BLaER1 treated with 17β-estradiol and CSF1 and Interleukin-3, amounts not matched to agents 10 nM and 100 nM (cell line): ENCODE measurements at regions not wholly inside any gene's neighbourhood (a gene's known extent, or its start where the extent isn't known, plus 50 kb on each side); places are given as distances from the start of the nearest gene placed in this dataset.
A peak's percentile ranks its signal among the peaks of the same experiment; 100 is the strongest.

Source experiments
- H3K27ac ChIP-seq, 11 experiments: shearing (Covaris generic); formaldehyde crosslinking; 2 replicates each; pipeline ENCODE4 v1.8.1; 2022
- H3K27me3 ChIP-seq, 11 experiments: shearing (Covaris generic); formaldehyde crosslinking; 2 replicates each; pipeline ENCODE4 v1.8.1; 2022
- H3K36me3 ChIP-seq, 11 experiments: shearing (Covaris generic); formaldehyde crosslinking; 2 replicates each; pipeline ENCODE4 v1.8.1; 2022
- H3K4me1 ChIP-seq, 10 experiments: shearing (Covaris generic); formaldehyde crosslinking; 2 replicates each; pipeline ENCODE4 v1.8.1; 2022
- H3K4me2 ChIP-seq, 11 experiments: shearing (Covaris generic); formaldehyde crosslinking; 2 replicates each; pipeline ENCODE4 v1.8.1; 2022
- H3K4me3 ChIP-seq, 10 experiments: shearing (Covaris generic); formaldehyde crosslinking; 2 replicates each; pipeline ENCODE4 v1.8.1; 2022
- H3K9ac ChIP-seq, 11 experiments: shearing (Covaris generic); formaldehyde crosslinking; 2 replicates each; pipeline ENCODE4 v1.8.1; 2022
- H3K9me3 ChIP-seq, 11 experiments: shearing (Covaris generic); formaldehyde crosslinking; replicated peaks in 1 of 11; 2 replicates each; pipeline ENCODE4 v1.8.1; 2022
- H4K20me1 ChIP-seq, 11 experiments: shearing (Covaris generic); formaldehyde crosslinking; 2 replicates each; pipeline ENCODE4 v1.8.1; 2022
- Cebpa-rat ChIP-seq, 11 experiments: shearing (Covaris generic); IDR thresholded peaks; 2 replicates each; pipeline ENCODE4 v1.8.1; 2022

DNA sequence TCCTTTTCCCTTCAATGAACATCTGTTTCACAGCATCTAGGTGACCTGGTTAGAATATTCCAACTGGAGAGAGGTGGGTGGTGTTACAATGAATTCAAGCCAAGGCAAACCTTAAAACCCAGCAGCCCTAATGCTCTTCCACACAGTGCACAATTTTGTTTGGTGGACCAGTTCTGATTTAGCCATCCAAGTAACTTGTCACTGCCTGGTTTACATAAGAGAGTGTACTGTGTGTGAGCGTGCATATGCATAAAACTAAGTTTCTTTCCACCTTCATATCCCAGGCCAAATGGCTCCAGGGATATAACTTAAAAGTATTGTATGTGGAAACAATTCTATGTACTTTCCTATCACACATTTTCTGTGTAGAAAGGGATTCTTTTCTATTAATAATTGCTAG is 200.4 kb upstream of the FAR2 start:
- Histone ChIP-seq H3K36me3 (no peaks in the 10 kb centered on the region), H4K20me1 (no peaks in the 10 kb centered on the region), H3K9ac (no peak overlapping the region), H3K4me1 (no peaks in the 10 kb centered on the region), H3K4me2 (no peak overlapping the region), H3K4me3 (no peak overlapping the region), H3K27me3 (no peaks in the 10 kb centered on the region), H3K9me3 (no peaks in the 10 kb centered on the region), H3K27ac (no peak overlapping the region)
- no peak for TF ChIP-seq Cebpa-rat (IDR thresholded peaks at IDR 0.05)

DNA sequence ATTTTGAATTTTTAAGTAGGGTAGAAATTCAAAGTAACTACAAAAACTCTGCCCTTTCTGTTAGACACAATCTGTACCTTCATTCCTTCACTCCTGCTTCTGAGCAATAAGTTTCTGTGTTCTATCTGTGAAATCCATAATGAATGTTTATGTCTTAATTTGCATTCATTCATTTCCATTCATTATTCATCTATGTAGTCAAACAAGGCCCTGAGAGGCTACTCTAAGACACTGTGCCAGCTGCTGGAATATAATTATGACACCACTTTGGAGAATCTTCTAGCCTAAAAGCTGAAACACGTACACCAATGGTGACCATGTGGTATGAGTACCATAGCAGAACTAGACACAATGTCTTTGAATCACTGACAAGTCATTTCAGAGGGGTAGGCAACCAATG is 199.9 kb upstream of the FAR2 start:
- no peak overlapping the region for H3K4me3 ChIP-seq
- no peak for TF ChIP-seq Cebpa-rat (IDR thresholded peaks at IDR 0.05)
- H3K36me3 ChIP-seq: no peaks in the 10 kb centered on the region
- H3K9ac ChIP-seq: no peak overlapping the region
- no peaks in the 10 kb centered on the region for H4K20me1 ChIP-seq
- H3K27me3 ChIP-seq: no peaks in the 10 kb centered on the region
- H3K27ac ChIP-seq: no peak overlapping the region
- H3K9me3 ChIP-seq: no peaks in the 10 kb centered on the region
- H3K4me2 ChIP-seq: no peak overlapping the region
- no peaks in the 10 kb centered on the region for H3K4me1 ChIP-seq

DNA sequence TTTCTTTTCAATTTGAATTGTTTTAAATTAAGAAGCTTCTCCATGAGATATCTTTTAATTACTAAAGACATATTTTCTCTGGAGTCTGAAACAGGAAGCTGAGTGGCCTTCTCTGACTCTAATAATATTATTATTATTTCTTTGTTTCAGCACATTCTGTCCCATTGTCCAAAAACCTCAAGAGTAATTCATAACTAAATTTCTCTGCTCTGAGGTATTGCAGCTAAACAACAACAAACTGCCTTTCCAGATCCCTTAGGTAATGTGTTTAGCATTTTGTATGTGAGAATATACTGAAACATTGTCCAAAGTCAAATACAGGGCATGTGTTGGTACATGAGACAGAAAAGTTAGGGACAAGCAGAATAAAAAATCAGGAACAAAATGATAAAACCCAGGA is 199.0 kb upstream of the FAR2 start:
- no peak overlapping the region for H3K4me2 ChIP-seq
- no peak overlapping the region for H3K27ac ChIP-seq
- no peak for TF ChIP-seq Cebpa-rat (IDR thresholded peaks at IDR 0.05)
- no peaks in the 10 kb centered on the region for H3K36me3 ChIP-seq
- no peak overlapping the region for H3K4me3 ChIP-seq
- no peaks in the 10 kb centered on the region for H4K20me1 ChIP-seq
- no peaks in the 10 kb centered on the region for H3K4me1 ChIP-seq
- no peaks in the 10 kb centered on the region for H3K27me3 ChIP-seq
- no peak overlapping the region for H3K9ac ChIP-seq
- no peaks in the 10 kb centered on the region for H3K9me3 ChIP-seq

DNA sequence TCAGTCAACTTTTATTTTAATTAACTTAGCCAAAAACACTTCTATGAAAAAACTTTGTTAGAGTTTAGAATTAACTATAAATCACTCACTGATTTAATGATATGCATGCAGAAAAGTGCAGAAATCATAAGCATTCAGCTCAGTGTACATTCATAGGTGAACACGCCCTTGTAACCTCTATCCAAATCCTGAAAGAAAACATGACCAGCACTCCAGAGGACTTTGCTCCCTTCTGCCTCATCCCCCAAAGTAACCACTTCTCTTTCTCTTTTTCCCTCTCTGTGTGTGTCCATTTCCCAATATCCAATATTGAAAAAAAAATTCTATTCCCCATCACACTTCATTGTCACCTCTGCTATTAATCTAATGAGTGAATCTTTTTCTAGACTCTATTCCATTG is 197.1 kb upstream of the FAR2 start:
- Histone ChIP-seq H3K36me3 (no peaks in the 10 kb centered on the region), H3K27me3 (no peaks in the 10 kb centered on the region), H3K9ac (no peak overlapping the region), H3K4me2 (no peak overlapping the region), H3K9me3 (no peaks in the 10 kb centered on the region), H4K20me1 (no peaks in the 10 kb centered on the region), H3K4me1 (peaks cover 0 to 4% (median 0%) of the 10 kb centered on the region in 10 experiments; a peak in 1 of 20 replicates), H3K4me3 (no peak overlapping the region), H3K27ac (no peak overlapping the region)
- no peak for TF ChIP-seq Cebpa-rat (IDR thresholded peaks at IDR 0.05)

DNA sequence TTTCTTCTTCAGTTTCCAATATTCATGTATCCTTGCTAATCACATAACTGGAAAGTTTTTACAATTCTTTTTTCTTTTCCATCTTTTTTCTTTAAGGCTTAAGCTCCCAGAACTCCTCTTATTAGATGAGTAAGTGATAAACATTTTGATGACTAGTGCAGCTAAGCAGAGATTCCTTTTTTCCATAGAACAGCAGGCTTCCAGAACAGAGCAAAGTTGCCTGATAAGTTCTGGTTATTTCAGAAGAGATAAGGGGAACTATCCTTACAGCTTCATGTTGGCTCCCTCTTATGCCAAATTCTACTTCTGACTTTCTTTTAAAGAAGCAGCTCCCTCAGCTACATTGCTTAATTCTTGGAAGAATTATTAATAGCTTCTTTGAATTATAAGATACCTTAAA is 194.7 kb upstream of the FAR2 start:
- Histone ChIP-seq H3K27ac (no peak overlapping the region), H3K4me1 (peaks cover 0 to 4% (median 0%) of the 10 kb centered on the region in 10 experiments; a peak in 1 of 20 replicates), H3K9ac (no peak overlapping the region), H3K36me3 (no peaks in the 10 kb centered on the region), H3K27me3 (no peaks in the 10 kb centered on the region), H4K20me1 (no peaks in the 10 kb centered on the region), H3K9me3 (no peaks in the 10 kb centered on the region), H3K4me2 (no peak overlapping the region), H3K4me3 (no peak overlapping the region)
- TF ChIP-seq Cebpa-rat (IDR thresholded peaks at IDR 0.05): no peak

DNA sequence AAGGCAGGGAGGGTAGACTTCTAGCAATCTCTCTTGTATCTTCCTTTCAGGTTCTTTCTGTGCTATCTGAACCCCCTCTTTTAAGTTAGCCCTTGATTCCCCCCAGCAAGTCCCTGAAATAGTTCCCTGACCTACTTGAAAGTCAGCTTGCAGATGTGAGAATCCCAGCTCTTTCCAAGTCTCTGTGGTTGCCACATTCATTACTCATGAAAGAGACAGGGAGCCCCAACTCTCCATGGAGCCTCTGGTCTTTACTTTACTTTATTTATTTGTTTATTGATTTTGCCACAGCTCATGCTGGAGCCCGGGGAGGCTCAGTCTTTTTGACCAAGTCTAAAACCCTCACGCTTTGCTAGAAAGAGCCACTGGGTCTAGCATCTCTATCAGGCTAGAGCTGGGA is 193.6 kb upstream of the FAR2 start:
- Histone ChIP-seq H3K4me1 (peaks cover 0 to 4% (median 0%) of the 10 kb centered on the region in 10 experiments; a peak in 1 of 20 replicates), H3K4me3 (no peak overlapping the region), H3K4me2 (no peak overlapping the region), H3K27ac (no peak overlapping the region), H3K36me3 (no peaks in the 10 kb centered on the region), H3K9ac (no peak overlapping the region), H3K9me3 (no peaks in the 10 kb centered on the region), H4K20me1 (no peaks in the 10 kb centered on the region), H3K27me3 (no peaks in the 10 kb centered on the region)
- TF ChIP-seq Cebpa-rat (IDR thresholded peaks at IDR 0.05): 0 out of 22 replicates have a peak, but pooled peaks of 1 of the 11 experiments have one; percentile 10

DNA sequence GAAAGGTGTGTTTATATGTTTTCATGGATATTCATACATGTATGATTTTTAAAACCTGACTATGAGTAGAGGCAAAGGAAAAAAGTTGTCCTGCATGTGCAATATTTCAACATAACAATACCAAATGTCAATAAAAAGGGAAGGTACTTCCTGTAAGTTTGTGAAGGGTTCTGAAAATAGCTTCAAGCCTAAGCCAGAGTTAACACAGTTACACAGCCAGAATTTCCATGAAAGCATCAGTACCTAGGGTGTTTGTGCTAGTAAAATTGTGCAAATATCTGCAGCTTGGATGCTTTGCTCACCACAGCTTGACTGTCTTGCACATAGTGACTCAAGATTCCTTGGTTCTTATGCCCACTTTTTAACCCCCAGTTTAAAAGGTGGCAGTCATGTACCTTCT is 193.1 kb upstream of the FAR2 start:
- Histone ChIP-seq H3K27me3 (no peaks in the 10 kb centered on the region), H3K36me3 (no peaks in the 10 kb centered on the region), H4K20me1 (no peaks in the 10 kb centered on the region), H3K4me1 (peaks cover 0 to 4% (median 0%) of the 10 kb centered on the region in 10 experiments; a peak in 1 of 20 replicates), H3K9ac (no peak overlapping the region), H3K4me3 (no peak overlapping the region), H3K4me2 (peak overlapping the region in 1 of 11 experiments; percentile 22; a peak in 1 of 22 replicates), H3K27ac (no peak overlapping the region), H3K9me3 (no peaks in the 10 kb centered on the region)
- no peak for TF ChIP-seq Cebpa-rat (IDR thresholded peaks at IDR 0.05)

DNA sequence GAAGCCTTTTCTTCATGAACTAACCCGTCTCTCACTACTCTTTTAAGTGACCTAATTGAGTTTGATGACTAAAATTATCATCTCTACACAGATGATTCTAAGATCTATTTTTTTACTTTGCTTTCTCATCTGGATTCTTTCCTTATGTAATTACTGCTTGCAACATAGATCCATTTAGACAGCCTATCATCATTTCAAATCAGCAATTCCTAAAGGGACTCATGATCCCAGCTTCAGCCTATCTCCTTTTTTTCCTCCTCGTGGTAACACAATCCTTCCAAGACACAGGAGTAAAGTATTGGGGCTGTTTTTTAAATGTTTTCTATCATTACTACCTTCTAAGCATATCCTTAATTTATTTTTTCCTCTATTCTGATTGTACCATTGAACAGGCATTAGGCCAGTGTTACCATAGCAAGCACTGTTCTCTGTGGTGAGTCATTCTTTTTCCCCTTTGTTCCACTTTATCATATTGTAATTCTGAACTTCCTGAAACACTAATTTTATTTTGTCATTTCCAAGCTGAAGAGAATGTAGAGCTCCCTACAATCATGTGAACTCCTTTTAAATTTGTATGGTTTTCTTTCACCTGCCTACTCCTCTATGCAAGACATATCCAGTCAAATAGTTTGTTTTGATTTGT is 190.4 kb upstream of the FAR2 start:
- H3K4me2 ChIP-seq: no peak overlapping the region
- H3K4me1 ChIP-seq: peaks cover 0 to 10% (median 0%) of the 10 kb centered on the region in 10 experiments; a peak in 3 of 20 replicates
- no peak overlapping the region for H3K4me3 ChIP-seq
- H3K27me3 ChIP-seq: no peaks in the 10 kb centered on the region
- no peaks in the 10 kb centered on the region for H3K9me3 ChIP-seq
- H3K9ac ChIP-seq: no peak overlapping the region
- no peaks in the 10 kb centered on the region for H4K20me1 ChIP-seq
- no peak for TF ChIP-seq Cebpa-rat (IDR thresholded peaks at IDR 0.05)
- H3K27ac ChIP-seq: no peak overlapping the region
- no peaks in the 10 kb centered on the region for H3K36me3 ChIP-seq

DNA sequence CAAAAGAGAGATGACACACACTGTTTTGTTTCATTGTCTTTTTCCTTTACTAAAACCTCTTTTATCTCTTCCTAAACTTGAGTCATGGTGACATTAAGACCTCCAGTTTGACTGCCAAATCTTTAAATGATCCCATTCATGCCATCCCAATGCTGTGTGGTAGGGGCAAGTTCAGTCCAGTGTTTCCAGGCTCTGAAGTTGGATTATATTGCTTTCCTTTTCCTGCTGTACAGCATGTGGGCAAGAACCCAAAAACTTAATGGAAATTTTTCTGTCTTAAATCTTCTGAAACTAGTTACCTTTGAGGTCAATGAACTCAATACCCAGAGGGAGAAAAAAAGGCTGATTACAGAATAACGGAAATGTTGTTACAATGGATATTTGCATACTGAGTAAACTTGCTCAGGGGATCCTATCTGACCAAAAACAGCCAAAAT is 187.1 kb upstream of the FAR2 start:
- Histone ChIP-seq H4K20me1 (no peaks in the 10 kb centered on the region), H3K36me3 (no peaks in the 10 kb centered on the region), H3K4me1 (peaks cover 0 to 6% (median 0%) of the 10 kb centered on the region in 10 experiments; a peak in 3 of 20 replicates), H3K4me2 (peak overlapping the region in 2 of 11 experiments; percentile 1 to 2; a peak in 4 of 22 replicates), H3K9ac (no peak overlapping the region), H3K27ac (no peak overlapping the region), H3K27me3 (no peaks in the 10 kb centered on the region), H3K4me3 (no peak overlapping the region), H3K9me3 (no peaks in the 10 kb centered on the region)
- no peak for TF ChIP-seq Cebpa-rat (IDR thresholded peaks at IDR 0.05)

DNA sequence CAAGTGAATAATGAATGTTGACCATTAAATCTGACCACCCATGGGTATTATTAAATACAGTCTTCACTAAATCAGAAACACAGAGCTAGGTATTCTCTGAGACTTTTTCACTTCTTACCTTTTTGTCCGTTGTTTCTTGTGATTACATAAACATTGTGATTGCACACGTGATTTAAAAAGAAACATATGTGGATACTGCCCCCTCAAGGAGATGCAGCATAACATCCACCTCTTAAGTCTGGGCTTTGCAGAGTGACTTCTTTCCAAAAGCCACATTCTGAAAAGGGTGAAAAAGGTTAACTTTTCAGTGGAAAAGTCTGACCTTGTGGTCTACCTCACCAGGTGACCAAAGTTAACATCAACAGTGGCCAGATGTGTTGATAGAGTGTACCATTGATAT is 185.5 kb upstream of the FAR2 start:
- Histone ChIP-seq H4K20me1 (no peaks in the 10 kb centered on the region), H3K9me3 (no peaks in the 10 kb centered on the region), H3K27ac (no peak overlapping the region), H3K27me3 (no peaks in the 10 kb centered on the region), H3K4me3 (no peak overlapping the region), H3K36me3 (no peaks in the 10 kb centered on the region), H3K9ac (no peak overlapping the region), H3K4me1 (peaks cover 0 to 6% (median 0%) of the 10 kb centered on the region in 10 experiments; a peak in 3 of 20 replicates), H3K4me2 (no peak overlapping the region)
- no peak for TF ChIP-seq Cebpa-rat (IDR thresholded peaks at IDR 0.05)
